HepG2 (cell line): ENCODE measurements at regions not wholly inside any gene's neighbourhood (a gene's known extent, or its start where the extent isn't known, plus 50 kb on each side); places are given as distances from the start of the nearest gene placed in this dataset.

ENCODE experiments used
- CTCF ChIP-seq: sonication (generic); formaldehyde crosslinking; IDR thresholded peaks from 2 replicates; pipeline ENCODE4 v1.5.0; 2020; ENCODE audit warnings: mild to moderate bottlenecking, missing genetic modification reagents, moderate library complexity
- HDAC1 ChIP-seq: sonication (generic); formaldehyde crosslinking; IDR thresholded peaks from 2 replicates; pipeline ENCODE4 v1.5.1; 2020; ENCODE audit warnings: mild to moderate bottlenecking, missing genetic modification reagents
- MAFK ChIP-seq, 2 experiments: IDR thresholded peaks in 1 of 2; conservative IDR thresholded peaks in 1 of 2; 2 replicates each; pipeline ENCODE4 v1.6.1; 2011; ENCODE audit warnings: improper control_type of control experiment in 2 of 2, low read length in 2 of 2
- PATZ1 ChIP-seq: sonication (generic); formaldehyde crosslinking; IDR thresholded peaks from 2 replicates; pipeline ENCODE4 v1.4.0; 2020; ENCODE audit warnings: missing genetic modification reagents
- POLR2AphosphoS5 ChIP-seq: IDR thresholded peaks from 2 replicates; pipeline ENCODE4 v1.6.1; 2012; ENCODE audit warnings: low read depth, low read length
- REST ChIP-seq, 2 experiments: IDR thresholded peaks; 2 replicates each; pipeline ENCODE4 v1.6.1; 2011 to 2012; ENCODE audit warnings: low read length in 2 of 2, borderline replicate concordance in 1 of 2, low read depth in 1 of 2, mild to moderate bottlenecking in 1 of 2, moderate library complexity in 1 of 2
- ZNF354B ChIP-seq: sonication (generic); formaldehyde crosslinking; IDR thresholded peaks from 2 replicates; pipeline ENCODE4 v1.8.0; 2022; ENCODE audit warnings: mild to moderate bottlenecking, missing genetic modification reagents
- ZNF740 ChIP-seq: sonication (generic); formaldehyde crosslinking; IDR thresholded peaks from 2 replicates; pipeline ENCODE4 v1.4.0; 2020; ENCODE audit warnings: missing genetic modification reagents

- no peak for TF ChIP-seq PATZ1
- TF ChIP-seq ZNF354B (CRISPR knock-in tag), result no peak
- TF ChIP-seq ZNF740 (CRISPR knock-in tag), result no peak
- no peak for TF ChIP-seq MAFK (conservative IDR thresholded peaks at IDR 0.05 in 1 of 2, IDR thresholded peaks at IDR 0.05 in 1 of 2; ENCODE audit: low read length in 2 of 2)
- TF ChIP-seq REST (IDR thresholded peaks at IDR 0.05; ENCODE audit: borderline replicate concordance in 1 of 2, low read depth in 1 of 2, low read length in 2 of 2), result no peak
- TF ChIP-seq CTCF (CRISPR knock-in tag), result no peak
- TF ChIP-seq POLR2AphosphoS5, result no peak
- no peak for TF ChIP-seq HDAC1 (CRISPR knock-in tag)
Observed at GRCh38 chr5:58074717-58075116, 385.2 kb downstream of the PLK2 start.
